GM12878 (cell line): ENCODE measurements at regions not wholly inside any gene's neighbourhood (a gene's known extent, or its start where the extent isn't known, plus 50 kb on each side); places are given as distances from the start of the nearest gene placed in this dataset.

Experiments
- ATAC-seq: fragments of 200-7000 bp; cut with Tn5 transposase; 3 replicates; pipeline ENCODE4 v1.9.1; 2020; ENCODE audit warnings: mild to moderate bottlenecking, moderate library complexity
- BruUV-seq: library from RNA; stranded (reverse); fragments of 400-500 nt; replicated peaks from 2 replicates; lab custom pipeline; 2021; lab: Mats Ljungman, UMichigan
- CTCF ChIA-PET: fragments of 300-600 bp; sonication (Branson Sonifier 250); formaldehyde crosslinking; extraction: SDS; loops from one replicate; lab custom pipeline; 2021; ENCODE audit warnings: inconsistent platforms; lab: Yijun Ruan, JAX
- POLR2A ChIA-PET: fragments of 350-600 bp; formaldehyde crosslinking; extraction: SDS; loops from one replicate; lab custom pipeline; 2021; ENCODE audit warnings: inconsistent platforms; lab: Charles Lee
- RAD21 ChIA-PET: fragments of 300-600 bp; sonication (Branson Sonifier 250); formaldehyde crosslinking; loops from one replicate; lab custom pipeline; 2023; ENCODE audit warnings: antibody characterized with exemption; ENCODE audit not compliant: unreplicated experiment; lab: Charles Lee
- SMC1A ChIA-PET: fragments of 300-600 bp; sonication (Branson Sonifier 250); formaldehyde crosslinking; loops from one replicate; lab custom pipeline; 2023; ENCODE audit not compliant: unreplicated experiment, uncharacterized antibody; lab: Charles Lee
- DNase-seq: peaks from one replicate; pipeline ENCODE4 v3.0.0-alpha.2; 2011; ENCODE audit warnings: low read depth, low spot score
- FAIRE-seq: peaks from 3 replicates; lab custom pipeline; 2011; peaks lifted over from hg19 to GRCh38; lab: Jason Lieb, UNC
- H2AFZ ChIP-seq: 2 replicates; pipeline ENCODE4 v1.6.0; 2011; ENCODE audit warnings: low read depth, low read length, control low read depth; ENCODE audit not compliant: control insufficient read depth
- H3K27ac ChIP-seq: 2 replicates; pipeline ENCODE4 v1.5.1; 2011; ENCODE audit warnings: control low read depth; ENCODE audit not compliant: control insufficient read depth, insufficient read depth
- H3K27me3 ChIP-seq, 2 experiments: replicated peaks in 1 of 2; 2 replicates each; pipeline versions ENCODE4 v1.6.0 to v1.6.1; 2011; ENCODE audit warnings: low read length in 1 of 2; ENCODE audit not compliant: control insufficient read depth in 2 of 2, insufficient read depth in 2 of 2
- H3K36me3 ChIP-seq, 2 experiments: 2 replicates each; pipeline ENCODE4 v1.5.1; 2011; ENCODE audit warnings: low read length in 1 of 2; ENCODE audit not compliant: control insufficient read depth in 2 of 2, insufficient read depth in 2 of 2
- H3K4me1 ChIP-seq: 2 replicates; pipeline ENCODE4 v1.6.1; 2011; ENCODE audit warnings: mild to moderate bottlenecking, low read length, moderate library complexity, mixed read lengths; ENCODE audit not compliant: control insufficient read depth, insufficient read depth
- H3K4me2 ChIP-seq: 2 replicates; pipeline ENCODE4 v1.6.0; 2011; ENCODE audit warnings: control low read depth; ENCODE audit not compliant: control insufficient read depth, insufficient read depth
- H3K4me3 ChIP-seq: fragments of 200-600 bp; sonication (generic); 2 replicates; pipeline ENCODE4 v1.5.1; 2016
- H3K79me2 ChIP-seq: 2 replicates; pipeline ENCODE4 v1.6.0; 2011; ENCODE audit warnings: low read length; ENCODE audit not compliant: control insufficient read depth, insufficient read depth
- H3K9ac ChIP-seq: 2 replicates; pipeline ENCODE4 v1.8.0; 2011; ENCODE audit warnings: low read length, control low read depth, mixed read lengths; ENCODE audit not compliant: control insufficient read depth, insufficient read depth
- H3K9me3 ChIP-seq: replicated peaks from 3 replicates; pipeline ENCODE4 v1.5.1; 2011; ENCODE audit warnings: mild to moderate bottlenecking, low read length; ENCODE audit not compliant: control insufficient read depth, insufficient read depth
- H4K20me1 ChIP-seq: 2 replicates; pipeline ENCODE4 v1.6.0; 2011; ENCODE audit not compliant: control insufficient read depth, insufficient read depth
- ASH2L ChIP-seq: fragments of 300-600, 200-600 bp; sonication (generic); IDR thresholded peaks from 2 replicates; pipeline ENCODE4 v1.6.1; 2017; ENCODE audit warnings: low read depth, mild to moderate bottlenecking, borderline replicate concordance
- ATF7 ChIP-seq: fragments of 450-650 bp; IDR thresholded peaks from 2 replicates; pipeline ENCODE4 v1.6.1; 2016; ENCODE audit warnings: low read depth, mild to moderate bottlenecking
- BCLAF1 ChIP-seq: fragments of 450-650 bp; IDR thresholded peaks from 2 replicates; pipeline ENCODE4 v1.6.1; 2017; ENCODE audit warnings: antibody characterized with exemption, mild to moderate bottlenecking, moderate library complexity
- BMI1 ChIP-seq: fragments of 450-650 bp; IDR thresholded peaks from 2 replicates; pipeline ENCODE4 v1.6.1; 2016; ENCODE audit warnings: mild to moderate bottlenecking, moderate library complexity, borderline replicate concordance
- CEBPZ ChIP-seq: fragments of 150-350 bp; IDR thresholded peaks from 2 replicates; pipeline ENCODE4 v1.6.1; 2016; ENCODE audit warnings: low read depth, low read length
- IRF3 ChIP-seq: fragments of 450-650 bp; IDR thresholded peaks from 2 replicates; pipeline ENCODE4 v1.6.1; 2014; ENCODE audit warnings: mild to moderate bottlenecking
- NFYA ChIP-seq: IDR thresholded peaks from 2 replicates; pipeline ENCODE4 v1.6.1; 2011; ENCODE audit warnings: low read depth, mild to moderate bottlenecking, low read length, improper control_type of control experiment, borderline replicate concordance
- NR2F1 ChIP-seq: fragments of 450-650 bp; conservative IDR thresholded peaks from 2 replicates; pipeline ENCODE4 v1.6.1; 2017; ENCODE audit warnings: mild to moderate bottlenecking
- NRF1 ChIP-seq: conservative IDR thresholded peaks from 2 replicates; pipeline ENCODE4 v1.6.1; 2011; ENCODE audit warnings: mild to moderate bottlenecking, low read depth, low read length, improper control_type of control experiment
- SIN3A ChIP-seq: IDR thresholded peaks from 2 replicates; pipeline ENCODE4 v1.6.1; 2012; ENCODE audit warnings: low read depth, low read length, improper control_type of control experiment
- SRF ChIP-seq, 2 experiments: IDR thresholded peaks; 2 replicates each; pipeline ENCODE4 v1.6.1; 2011; ENCODE audit warnings: low read depth in 2 of 2, low read length in 2 of 2, mild to moderate bottlenecking in 1 of 2, moderate library complexity in 1 of 2
- TCF3 ChIP-seq: IDR thresholded peaks from 2 replicates; pipeline ENCODE4 v1.6.1; 2012; ENCODE audit warnings: low read depth, mild to moderate bottlenecking, low read length, borderline replicate concordance; ENCODE audit not compliant: insufficient read depth
- ZNF207 ChIP-seq: fragments of 450-650 bp; IDR thresholded peaks from 2 replicates; pipeline ENCODE4 v1.6.1; 2014; ENCODE audit warnings: antibody characterized with exemption, mild to moderate bottlenecking, borderline replicate concordance
- ZNF687 ChIP-seq: fragments of 450-650 bp; IDR thresholded peaks from 2 replicates; pipeline ENCODE4 v1.6.1; 2017; ENCODE audit warnings: mild to moderate bottlenecking, moderate library complexity
- WGBS: methylation state at CpG from one replicate; pipeline ENCODE4 v1.1.6; 2016; ENCODE audit warnings: low lambda C conversion rate; ENCODE audit not compliant: insufficient replicate concordance, insufficient coverage; ENCODE audit errors: missing lambda C conversion rate; 5-methylcytosine and 5-hydroxymethylcytosine counted together
- in situ Hi-C: fragments of 300-500 bp; cut with MboI; formaldehyde crosslinking; loops from 9 replicates; pipeline ENCODE4 v1.14.3; 2018; ENCODE audit warnings: mixed read lengths
- intact Hi-C: fragments of 100-400 bp; cut with micrococcal nuclease; formaldehyde crosslinking; loops from one replicate; pipeline ENCODE4 v1.14.2; 2022; ENCODE audit not compliant: unreplicated experiment

DNA sequence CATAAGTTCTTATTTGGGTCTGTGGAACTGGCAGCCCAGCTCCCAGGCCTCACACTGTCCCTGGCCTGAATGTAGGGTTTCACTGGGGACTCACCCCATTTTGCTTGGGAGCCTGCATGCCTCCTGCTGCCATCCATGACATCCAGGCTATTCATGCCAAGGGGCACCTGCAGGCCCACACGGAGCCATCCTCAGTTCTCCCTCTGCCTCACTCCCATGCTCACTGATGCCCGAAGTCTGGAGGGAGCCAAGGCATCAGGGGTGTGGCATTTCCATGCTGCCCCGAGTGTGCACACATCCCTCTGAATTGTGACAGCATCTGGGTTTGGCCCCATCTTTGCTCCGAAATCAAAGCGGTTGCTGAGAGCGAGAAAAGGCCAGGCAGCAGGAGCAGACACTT is 67.4 kb upstream of the ZNF804A start:
- ATAC-seq (no peak), FAIRE-seq (no peak), DNase-seq (no peak)
- CTCF ChIA-PET = no interaction called here
- Histone ChIP-seq H3K27me3 (no peaks in the 10 kb centered on the region), H3K4me3 (no peak overlapping the region), H3K79me2 (no peaks in the 10 kb centered on the region), H2AFZ (no peak overlapping the region), H3K9ac (no peak overlapping the region), H4K20me1 (no peaks in the 10 kb centered on the region), H3K4me2 (no peak overlapping the region), H3K27ac (no peak overlapping the region), H3K4me1 (no peaks in the 10 kb centered on the region), H3K9me3 (peaks cover 2% of the 10 kb centered on the region; the same call in 1 of the 3 replicates), H3K36me3 (no peaks in the 10 kb centered on the region)
- in situ Hi-C loops (no loop called here), intact Hi-C loops (no loop called here)
- RAD21 ChIA-PET = no interaction called here
- 44% methylated on average over 6 of the region's 6 CpGs for WGBS
- POLR2A ChIA-PET = no interaction called here
- SMC1A ChIA-PET = no interaction called here
- no TSS peak for BruUV-seq
- no peak for TF ChIP-seq IRF3
- no peak for TF ChIP-seq NRF1
- no peak for TF ChIP-seq SRF (IDR thresholded peaks at IDR 0.05; ENCODE audit: low read depth in 2 of 2, low read length in 2 of 2)
- no peak for TF ChIP-seq CEBPZ
- TF ChIP-seq ASH2L = no peak
- TF ChIP-seq NFYA = no peak
- TF ChIP-seq ZNF687 = no peak
- TF ChIP-seq ATF7 = no peak
- no peak for TF ChIP-seq ZNF207
- TF ChIP-seq TCF3 = no peak
- TF ChIP-seq SIN3A = no peak
- no peak for TF ChIP-seq BMI1
- no peak for TF ChIP-seq BCLAF1
- TF ChIP-seq NR2F1 = no peak
